ENCODE measurements at regions not wholly inside any gene's neighbourhood (a gene's known extent, or its start where the extent isn't known, plus 50 kb on each side); places are given as distances from the start of the nearest gene placed in this dataset.

DNA sequence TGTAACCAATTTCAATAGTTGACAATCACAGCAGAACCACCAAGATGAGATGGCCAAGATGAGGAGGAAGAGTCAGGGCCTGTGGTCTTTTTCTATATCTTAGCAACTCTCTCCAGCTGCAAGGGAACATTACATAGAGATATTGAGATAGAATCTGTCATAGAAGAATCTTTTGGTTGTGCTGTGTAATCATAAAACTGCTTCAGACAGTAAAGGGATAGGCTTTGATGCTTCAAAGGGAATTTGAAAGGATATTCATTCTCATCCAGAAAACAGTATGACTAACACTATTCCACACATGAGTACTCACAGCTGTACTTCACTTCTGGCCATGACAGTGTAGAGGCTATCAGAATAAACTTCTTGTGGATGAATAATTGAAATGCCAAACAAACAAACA is 145.9 kb downstream of the YIPF5 start:
- Histone ChIP-seq H3K4me3 (no peak overlapping the region), H3K9me3 (no peaks in the 10 kb centered on the region), H3K27ac (no peak overlapping the region), H3K27me3 (no peaks in the 10 kb centered on the region), H3K4me1 (peaks cover 5% of the 10 kb centered on the region), H3K36me3 (no peaks in the 10 kb centered on the region)
- TF ChIP-seq, protein P1, sequence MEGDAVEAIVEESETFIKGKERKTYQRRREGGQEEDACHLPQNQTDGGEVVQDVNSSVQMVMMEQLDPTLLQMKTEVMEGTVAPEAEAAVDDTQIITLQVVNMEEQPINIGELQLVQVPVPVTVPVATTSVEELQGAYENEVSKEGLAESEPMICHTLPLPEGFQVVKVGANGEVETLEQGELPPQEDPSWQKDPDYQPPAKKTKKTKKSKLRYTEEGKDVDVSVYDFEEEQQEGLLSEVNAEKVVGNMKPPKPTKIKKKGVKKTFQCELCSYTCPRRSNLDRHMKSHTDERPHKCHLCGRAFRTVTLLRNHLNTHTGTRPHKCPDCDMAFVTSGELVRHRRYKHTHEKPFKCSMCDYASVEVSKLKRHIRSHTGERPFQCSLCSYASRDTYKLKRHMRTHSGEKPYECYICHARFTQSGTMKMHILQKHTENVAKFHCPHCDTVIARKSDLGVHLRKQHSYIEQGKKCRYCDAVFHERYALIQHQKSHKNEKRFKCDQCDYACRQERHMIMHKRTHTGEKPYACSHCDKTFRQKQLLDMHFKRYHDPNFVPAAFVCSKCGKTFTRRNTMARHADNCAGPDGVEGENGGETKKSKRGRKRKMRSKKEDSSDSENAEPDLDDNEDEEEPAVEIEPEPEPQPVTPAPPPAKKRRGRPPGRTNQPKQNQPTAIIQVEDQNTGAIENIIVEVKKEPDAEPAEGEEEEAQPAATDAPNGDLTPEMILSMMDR (IDR thresholded peaks at IDR 0.05), result no peak
- TF ChIP-seq EP300 (IDR thresholded peaks at IDR 0.05) (no peak), POLR2AphosphoS5 (IDR thresholded peaks at IDR 0.05) (no peak), POLR2A (IDR thresholded peaks at IDR 0.05) (no peak)
- DNase-seq (ENCODE audit: low spot score in 2 of 2), result no peak

DNA sequence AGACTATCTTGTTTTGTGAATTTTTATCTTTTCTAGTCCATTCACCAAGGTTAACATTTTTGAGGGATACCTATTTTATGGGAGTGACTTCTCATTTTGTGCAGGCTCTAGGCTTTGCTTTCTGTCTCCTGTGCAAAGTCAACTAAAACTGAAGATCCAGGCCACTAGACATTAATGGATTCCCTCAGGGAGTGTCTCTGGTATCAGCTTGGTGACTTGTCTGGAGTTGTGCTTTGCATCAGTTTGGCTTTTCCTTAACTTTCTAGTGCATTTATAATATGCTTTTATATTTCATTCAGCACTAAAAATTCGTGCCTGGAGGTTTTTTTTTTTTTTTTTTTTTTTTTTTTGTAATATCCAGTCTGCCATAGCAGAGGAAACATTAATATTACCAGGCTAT is 144.2 kb downstream of the YIPF5 start:
- Histone ChIP-seq H3K27ac (no peak overlapping the region), H3K4me1 (peaks cover 5% of the 10 kb centered on the region), H3K4me3 (no peak overlapping the region), H3K9me3 (no peaks in the 10 kb centered on the region), H3K27me3 (no peaks in the 10 kb centered on the region), H3K36me3 (no peaks in the 10 kb centered on the region)
- no peak for TF ChIP-seq POLR2AphosphoS5 (IDR thresholded peaks at IDR 0.05)
- TF ChIP-seq, protein P1 (IDR thresholded peaks at IDR 0.05), result no peak
- no peak for TF ChIP-seq EP300 (IDR thresholded peaks at IDR 0.05)
- TF ChIP-seq POLR2A (IDR thresholded peaks at IDR 0.05), result no peak
- WGBS, result 63% methylated on average over 1 of the region's 1 CpG
- DNase-seq (ENCODE audit: low spot score in 2 of 2), result no peak

DNA sequence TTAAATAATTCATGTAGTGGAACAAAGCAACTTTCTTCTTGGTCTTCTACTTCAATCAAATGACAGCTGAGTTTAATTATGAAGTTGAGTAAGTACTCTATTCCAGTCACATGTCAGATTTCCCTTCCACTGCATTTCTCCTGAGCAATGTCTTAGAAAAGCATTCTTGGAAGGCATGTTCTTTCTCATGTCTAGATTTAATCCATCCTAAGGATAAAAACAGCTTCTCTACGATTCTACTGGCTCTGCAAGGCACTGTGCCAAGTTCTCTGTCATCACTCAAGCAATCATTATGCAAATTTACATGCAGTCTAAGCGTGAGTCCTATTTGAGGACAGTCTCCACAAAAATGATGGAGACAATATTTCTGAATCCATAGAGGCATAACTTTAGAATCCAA is 142.4 kb downstream of the YIPF5 start:
- H3K36me3 ChIP-seq, result no peaks in the 10 kb centered on the region
- no peak for DNase-seq (ENCODE audit: low spot score in 2 of 2)
- WGBS, result 3% methylated on average over 2 of the region's 2 CpGs
- H3K27ac ChIP-seq, result no peak overlapping the region
- H3K9me3 ChIP-seq, result no peaks in the 10 kb centered on the region
- no peaks in the 10 kb centered on the region for H3K27me3 ChIP-seq
- peaks cover 9% of the 10 kb centered on the region for H3K4me1 ChIP-seq
- TF ChIP-seq, protein P1 (IDR thresholded peaks at IDR 0.05), result no peak
- no peak for TF ChIP-seq POLR2A (IDR thresholded peaks at IDR 0.05)
- TF ChIP-seq POLR2AphosphoS5 (IDR thresholded peaks at IDR 0.05), result no peak
- no peak for TF ChIP-seq EP300 (IDR thresholded peaks at IDR 0.05)
- no peak overlapping the region for H3K4me3 ChIP-seq

DNA sequence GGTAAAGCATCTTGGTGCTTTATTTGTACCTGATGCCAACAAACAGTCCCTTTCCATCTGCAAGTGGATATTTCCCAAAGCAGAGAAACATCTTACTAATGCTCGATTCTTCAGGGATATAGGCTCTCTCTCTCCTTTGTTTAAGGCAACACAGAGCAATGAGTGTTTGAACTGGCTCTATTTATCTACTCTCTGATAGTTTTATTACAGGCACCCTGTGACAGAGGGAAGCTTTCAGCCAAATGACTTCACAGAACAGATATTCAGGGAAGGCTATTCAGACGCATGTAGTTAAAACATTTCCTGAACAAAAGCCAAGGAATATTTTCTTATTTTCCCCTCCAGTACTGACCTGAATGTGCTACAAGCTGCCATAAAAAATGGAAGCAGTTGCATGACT is 141.8 kb downstream of the YIPF5 start:
- Histone ChIP-seq H3K36me3 (no peaks in the 10 kb centered on the region), H3K4me1 (peaks cover 9% of the 10 kb centered on the region), H3K27ac (no peak overlapping the region), H3K27me3 (no peaks in the 10 kb centered on the region), H3K9me3 (no peaks in the 10 kb centered on the region), H3K4me3 (no peak overlapping the region)
- DNase-seq (ENCODE audit: low spot score in 2 of 2), result no peak
- TF ChIP-seq EP300 (IDR thresholded peaks at IDR 0.05), result no peak
- WGBS, result 22% methylated on average over 2 of the region's 2 CpGs

DNA sequence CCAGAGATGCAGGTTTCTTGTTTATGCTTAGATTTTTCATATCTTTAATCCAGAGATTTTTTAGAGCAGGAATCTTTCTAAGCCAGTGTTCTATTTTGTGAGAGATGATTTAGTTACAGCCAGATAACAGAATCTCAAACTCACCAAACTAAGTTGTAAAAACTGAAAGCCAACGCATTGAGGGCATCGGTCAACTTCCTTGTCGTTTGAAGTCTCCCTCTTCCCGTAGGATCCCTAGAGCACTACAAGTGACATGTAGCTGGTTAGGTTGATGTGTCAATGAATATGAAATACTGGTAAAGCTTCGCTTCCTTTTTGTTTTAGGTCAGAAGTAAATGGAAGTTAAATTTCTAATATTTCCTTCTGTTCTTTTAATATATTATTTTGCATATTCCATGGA is 139.6 kb downstream of the YIPF5 start:
- H3K27ac ChIP-seq, result no peak overlapping the region
- H3K36me3 ChIP-seq, result no peaks in the 10 kb centered on the region
- H3K27me3 ChIP-seq, result no peaks in the 10 kb centered on the region
- peaks cover 9% of the 10 kb centered on the region for H3K4me1 ChIP-seq
- 87% methylated on average over 5 of the region's 5 CpGs for WGBS
- no peaks in the 10 kb centered on the region for H3K9me3 ChIP-seq
- H3K4me3 ChIP-seq, result no peak overlapping the region
- DNase-seq (ENCODE audit: low spot score in 2 of 2), result no peak
- TF ChIP-seq, protein P1 (IDR thresholded peaks at IDR 0.05), result no peak
- no peak for TF ChIP-seq POLR2AphosphoS5 (IDR thresholded peaks at IDR 0.05)

DNA sequence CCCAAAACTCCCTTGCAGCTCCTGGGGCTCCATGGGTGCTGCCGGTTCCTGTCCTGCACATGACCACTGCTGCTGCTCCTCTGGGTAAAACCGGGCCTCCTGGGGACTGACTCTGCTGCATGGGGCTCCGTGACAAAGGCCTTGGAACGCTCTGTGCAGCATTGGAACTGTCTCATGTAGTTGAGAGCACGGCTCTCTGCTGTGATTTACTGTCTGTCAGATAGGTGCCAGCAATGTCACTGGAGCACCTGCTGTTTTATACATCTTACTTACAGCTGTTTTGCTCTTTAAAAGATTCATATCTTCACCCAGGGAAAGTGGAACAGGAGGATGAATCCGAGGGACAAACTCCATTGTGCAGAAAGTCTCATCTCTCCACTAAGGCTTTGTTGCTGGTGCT is 138.1 kb downstream of the YIPF5 start:
- Histone ChIP-seq H3K4me3 (no peak overlapping the region), H3K27me3 (no peaks in the 10 kb centered on the region), H3K36me3 (no peaks in the 10 kb centered on the region), H3K9me3 (no peaks in the 10 kb centered on the region), H3K4me1 (peaks cover 9% of the 10 kb centered on the region), H3K27ac (no peak overlapping the region)
- no peak for DNase-seq (ENCODE audit: low spot score in 2 of 2)
- 10% methylated on average over 6 of the region's 6 CpGs for WGBS
- TF ChIP-seq, protein P1 (IDR thresholded peaks at IDR 0.05), result no peak
- TF ChIP-seq POLR2A (IDR thresholded peaks at IDR 0.05) (no peak), EP300 (IDR thresholded peaks at IDR 0.05) (no peak), POLR2AphosphoS5 (IDR thresholded peaks at IDR 0.05) (no peak)

Data from suprapubic skin (tissue), 4 donors.